NCI-H2171 (cell line): ENCODE measurements at regions not wholly inside any gene's neighbourhood (a gene's known extent, or its start where the extent isn't known, plus 50 kb on each side); places are given as distances from the start of the nearest gene placed in this dataset.
A peak's percentile ranks its signal among the peaks of the same experiment; 100 is the strongest.

ENCODE experiments used
- DNase-seq: peaks from one replicate; lab custom pipeline; 2025; lab: John Stamatoyannopoulos, UW

- no peak for DNase-seq
Observed at GRCh38 chr3:163946785-163947184, 1131.5 kb downstream of the SI start.

- DNase-seq: no peak
Observed at GRCh38 chr3:163943664-163944063, 1134.6 kb downstream of the SI start.

GRCh38 chr3:163939926-163940325 lies 1138.4 kb downstream of the SI start:
- no peak for DNase-seq

GRCh38 chr3:163936543-163936942 lies 1141.8 kb downstream of the SI start:
- DNase-seq: no peak

GRCh38 chr3:163935411-163935810 lies 1142.9 kb downstream of the SI start:
- no peak for DNase-seq

GRCh38 chr3:163929069-163929652 lies 1149.1 kb downstream of the SI start:
- no peak for DNase-seq

- no peak for DNase-seq
Observed at GRCh38 chr3:163927521-163927920, 1150.8 kb downstream of the SI start.

- DNase-seq: no peak
Observed at GRCh38 chr3:163924600-163924999, 1153.7 kb downstream of the SI start.

GRCh38 chr3:163919154-163919553 lies 1159.1 kb downstream of the SI start:
- DNase-seq: no peak

GRCh38 chr3:163916596-163917560 lies 1161.4 kb downstream of the SI start:
- peak; percentile 23 for DNase-seq

- no peak for DNase-seq
Observed at GRCh38 chr3:163915280-163915679, 1163.0 kb downstream of the SI start.

GRCh38 chr3:163914567-163914966 lies 1163.7 kb downstream of the SI start:
- DNase-seq: no peak

GRCh38 chr3:163891771-163892170 lies 1186.5 kb downstream of the SI start:
- no peak for DNase-seq

GRCh38 chr3:163890661-163891060 lies 1187.6 kb downstream of the SI start:
- no peak for DNase-seq

GRCh38 chr3:163879172-163879571 lies 1199.1 kb downstream of the SI start:
- no peak for DNase-seq

- DNase-seq: no peak
Observed at GRCh38 chr3:163878396-163878795, 1199.9 kb downstream of the SI start.

GRCh38 chr3:163877805-163878204 lies 1200.5 kb downstream of the SI start:
- DNase-seq: no peak

- no peak for DNase-seq
Observed at GRCh38 chr3:163863146-163863545, 1215.2 kb downstream of the SI start.

GRCh38 chr3:163852233-163852632 lies 1226.1 kb downstream of the SI start:
- no peak for DNase-seq

GRCh38 chr3:163838769-163839168 lies 1239.5 kb downstream of the SI start:
- no peak for DNase-seq

GRCh38 chr3:163832547-163832946 lies 1245.7 kb downstream of the SI start:
- no peak for DNase-seq

GRCh38 chr3:163821841-163822240 lies 1256.5 kb downstream of the SI start:
- no peak for DNase-seq

GRCh38 chr3:163817015-163817414 lies 1261.3 kb downstream of the SI start:
- DNase-seq: no peak
